ENCODE measurements at regions not wholly inside any gene's neighbourhood (a gene's known extent, or its start where the extent isn't known, plus 50 kb on each side); places are given as distances from the start of the nearest gene placed in this dataset.

GRCh38 chr6:167497428-167498056 is 172.7 kb downstream of the TTLL2 start:
- Histone ChIP-seq H2AFZ (ENCODE audit: low read depth, low read length, poor library complexity, severe bottlenecking) (no peak overlapping the region), H3K9ac (ENCODE audit: low read length) (no peak overlapping the region), H3K9me2 (ENCODE audit: insufficient read depth) (no peaks in the 10 kb centered on the region), H4K20me1 (ENCODE audit: insufficient read depth) (no peaks in the 10 kb centered on the region), H3K27ac (ENCODE audit: low read depth, low read length) (no peak overlapping the region), H3K36me3 (ENCODE audit: control insufficient read depth in 1 of 2, insufficient read depth in 2 of 2, low read length in 2 of 2) (no peaks in the 10 kb centered on the region), H3K9me3 (ENCODE audit: control insufficient read depth in 1 of 2, insufficient read depth in 1 of 2, low read depth in 1 of 2, low read length in 2 of 2) (no peaks in the 10 kb centered on the region), H3K4me2 (ENCODE audit: low read length) (no peak overlapping the region), H3K4me1 (ENCODE audit: control insufficient read depth in 1 of 2, insufficient read depth in 2 of 2, low read length in 2 of 2) (no peaks in the 10 kb centered on the region), H3K4me3 (replicated peaks in 1 of 2; ENCODE audit: low read depth in 1 of 2, low read length in 2 of 2) (no peak overlapping the region), H3K27me3 (ENCODE audit: insufficient read depth, low read length) (peaks cover 3% of the 10 kb centered on the region; the same call in 1 of the 2 replicates), H3K79me2 (ENCODE audit: insufficient read depth, low read length) (no peaks in the 10 kb centered on the region)
- CTCF ChIA-PET: no interaction called here
- no peak for ATAC-seq
- intact Hi-C loops (cut with micrococcal nuclease): no loop called here
- POLR2A ChIA-PET: no interaction called here
- RAD21 ChIA-PET (ENCODE audit: low non-redundant PET in 1 of 2, low total read pairs in 2 of 2, uncharacterized antibody in 2 of 2, unreplicated experiment in 2 of 2): interaction anchor here in 1 of 2 experiments (0.6 to 0.7 kb wide), 2 partner anchors 31 to 400 kb away, joined by 3 to 4 read pairs; no protein-coding TSS in a partner anchor
- TF ChIP-seq SRF (IDR thresholded peaks at IDR 0.05; ENCODE audit: low read depth) (no peak), ZFX (IDR thresholded peaks at IDR 0.05) (no peak)
- no TSS peak for BruUV-seq (replicated peaks)
- DNase-seq (ENCODE audit: low read depth, low spot score): no peak

DNA sequence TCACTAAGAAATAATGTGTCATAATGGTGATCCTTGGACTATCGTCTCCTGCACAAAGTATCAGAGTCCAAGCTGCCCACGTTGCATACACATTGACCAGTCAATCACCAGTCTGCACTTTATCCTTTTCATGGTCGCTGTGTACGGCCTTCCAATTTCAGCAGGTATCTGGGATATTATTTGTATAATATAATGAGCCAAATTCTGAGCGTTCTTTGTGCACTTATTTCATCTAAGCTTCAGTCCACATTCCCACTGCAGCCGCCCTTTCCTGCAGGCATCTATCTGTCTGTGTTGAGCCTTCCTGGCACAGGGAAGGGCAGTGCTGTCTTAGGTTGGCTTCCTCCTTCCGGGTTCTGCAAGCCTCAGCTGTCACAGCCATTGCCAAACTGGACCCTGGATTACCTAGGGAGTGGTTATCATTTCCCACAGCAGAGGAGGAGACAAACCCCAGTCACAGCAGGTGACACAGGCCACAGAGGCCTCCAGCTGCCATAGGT is 174.3 kb downstream of the TTLL2 start:
- ChIA-PET CTCF (no interaction called here), POLR2A (no interaction called here), RAD21 (ENCODE audit: low non-redundant PET in 1 of 2, low total read pairs in 2 of 2, uncharacterized antibody in 2 of 2, unreplicated experiment in 2 of 2) (no interaction called here)
- no peak for DNase-seq (ENCODE audit: low read depth, low spot score)
- BruUV-seq (replicated peaks): no TSS peak
- Histone ChIP-seq H3K36me3 (ENCODE audit: control insufficient read depth in 1 of 2, insufficient read depth in 2 of 2, low read length in 2 of 2) (no peaks in the 10 kb centered on the region), H3K27ac (ENCODE audit: low read depth, low read length) (no peak overlapping the region), H3K27me3 (ENCODE audit: insufficient read depth, low read length) (peaks cover 5% of the 10 kb centered on the region; the same call in 1 of the 2 replicates), H3K9me3 (ENCODE audit: control insufficient read depth in 1 of 2, insufficient read depth in 1 of 2, low read depth in 1 of 2, low read length in 2 of 2) (no peaks in the 10 kb centered on the region), H3K4me1 (ENCODE audit: control insufficient read depth in 1 of 2, insufficient read depth in 2 of 2, low read length in 2 of 2) (no peaks in the 10 kb centered on the region), H3K9me2 (ENCODE audit: insufficient read depth) (no peaks in the 10 kb centered on the region), H4K20me1 (ENCODE audit: insufficient read depth) (no peaks in the 10 kb centered on the region), H3K79me2 (ENCODE audit: insufficient read depth, low read length) (no peaks in the 10 kb centered on the region), H3K4me2 (ENCODE audit: low read length) (no peak overlapping the region), H3K4me3 (replicated peaks in 1 of 2; ENCODE audit: low read depth in 1 of 2, low read length in 2 of 2) (no peak overlapping the region), H3K9ac (ENCODE audit: low read length) (no peak overlapping the region), H2AFZ (ENCODE audit: low read depth, low read length, poor library complexity, severe bottlenecking) (no peak overlapping the region)
- ATAC-seq: no peak
- TF ChIP-seq TCF7L2 (IDR thresholded peaks at IDR 0.05; ENCODE audit: borderline replicate concordance, extremely low read depth, insufficient read depth, insufficient read length): no peak
- TF ChIP-seq ZNF274 (IDR thresholded peaks at IDR 0.05; ENCODE audit: low read depth, low read length): no peak
- TF ChIP-seq POLR2AphosphoS5 (IDR thresholded peaks at IDR 0.05; ENCODE audit: low read depth, low read length): no peak
- no peak for TF ChIP-seq EZH2 (IDR thresholded peaks at IDR 0.05)
- no peak for TF ChIP-seq SP1 (IDR thresholded peaks at IDR 0.05; ENCODE audit: low read depth)
- TF ChIP-seq MAX (IDR thresholded peaks at IDR 0.05): no peak
- TF ChIP-seq CEBPB (IDR thresholded peaks at IDR 0.05; ENCODE audit: low read depth): no peak
- TF ChIP-seq CBX3 (IDR thresholded peaks at IDR 0.05; ENCODE audit: low read depth): no peak
- TF ChIP-seq REST (IDR thresholded peaks at IDR 0.05; ENCODE audit: low read depth): no peak
- no peak for TF ChIP-seq RAD21 (IDR thresholded peaks at IDR 0.05; ENCODE audit: low read depth)
- no peak for TF ChIP-seq YY1 (IDR thresholded peaks at IDR 0.05; ENCODE audit: extremely low read depth, insufficient replicate concordance, low read depth, low read length)
- no peak for TF ChIP-seq EZH2phosphoT487 (IDR thresholded peaks at IDR 0.05; ENCODE audit: borderline replicate concordance)
- no peak for TF ChIP-seq POLR2A (IDR thresholded peaks at IDR 0.05; ENCODE audit: borderline replicate concordance, extremely low read depth, insufficient read depth, insufficient read length)
- TF ChIP-seq FOSL1 (IDR thresholded peaks at IDR 0.05; ENCODE audit: low read depth): no peak
- intact Hi-C loops (cut with micrococcal nuclease): no loop called here

Data from HCT116 (cell line).